ENCODE measurements at regions not wholly inside any gene's neighbourhood (a gene's known extent, or its start where the extent isn't known, plus 50 kb on each side); places are given as distances from the start of the nearest gene placed in this dataset.

DNA sequence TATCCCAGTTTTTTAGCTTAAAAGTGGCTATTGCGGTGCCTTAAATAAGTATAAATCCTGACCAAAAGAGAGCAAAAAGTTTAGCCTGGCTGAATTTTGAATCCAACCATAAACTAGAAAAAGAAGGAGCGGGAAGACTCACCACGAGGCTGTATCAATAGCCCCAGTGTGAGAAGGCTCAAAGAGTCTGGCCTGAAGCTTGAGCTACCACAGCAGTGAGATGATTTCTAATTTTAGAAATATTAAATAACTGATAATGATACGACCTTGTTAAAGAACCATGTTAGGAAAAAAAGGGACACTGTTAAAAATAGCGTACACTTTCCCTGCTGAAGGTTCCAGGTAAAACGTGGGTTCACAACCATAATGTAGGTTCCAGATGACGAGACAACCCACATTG, 134.1 kb upstream of the ZNF462 start:
- Histone ChIP-seq H3K4ac (ENCODE audit: low read depth in 1 of 2, low read length in 2 of 2) (no peak overlapping the region), H2BK5ac (ENCODE audit: low read depth, low read length, poor library complexity, severe bottlenecking) (no peak overlapping the region), H4K8ac (ENCODE audit: low read length) (no peak overlapping the region), H3K18ac (ENCODE audit: low read depth in 1 of 2, low read length in 2 of 2) (no peak overlapping the region), H4K91ac (ENCODE audit: low read length) (no peak overlapping the region), H2AK5ac (ENCODE audit: low read length, severe bottlenecking) (no peak overlapping the region), H3K27ac (ENCODE audit: low read length, poor library complexity, severe bottlenecking) (no peak overlapping the region), H2BK120ac (ENCODE audit: low read depth, low read length) (no peak overlapping the region), H3K4me3 (ENCODE audit: insufficient read depth in 1 of 2, low read depth in 1 of 2, low read length in 2 of 2) (no peak overlapping the region), H2BK15ac (ENCODE audit: low read depth, poor library complexity, severe bottlenecking) (no peak overlapping the region), H3K4me2 (ENCODE audit: low read length, poor library complexity, severe bottlenecking) (no peak overlapping the region), H2BK12ac (ENCODE audit: low read length in 2 of 2) (no peak overlapping the region), H3K36me3 (ENCODE audit: control insufficient read depth in 1 of 2, insufficient read depth in 2 of 2, low read depth in 1 of 2, low read length in 2 of 2) (no peaks in the 10 kb centered on the region), H3K9me3 (ENCODE audit: control insufficient read depth, low read length) (no peaks in the 10 kb centered on the region), H3K9ac (ENCODE audit: low read length) (no peak overlapping the region), H3K27me3 (ENCODE audit: control insufficient read depth in 1 of 2, insufficient read depth in 1 of 2, low read length in 2 of 2) (no peaks in the 10 kb centered on the region), H3K4me1 (ENCODE audit: control insufficient read depth, insufficient read depth, low read depth, low read length) (no peaks in the 10 kb centered on the region), H2AFZ (ENCODE audit: low read depth, low read length) (no peak overlapping the region), H3K14ac (ENCODE audit: low read length in 2 of 2) (no peak overlapping the region), H3K23ac (ENCODE audit: low read length in 2 of 2) (no peak overlapping the region), H3K79me1 (replicated peaks; ENCODE audit: low read length, poor library complexity, severe bottlenecking) (no peaks in the 10 kb centered on the region)
- WGBS: 92% methylated on average over 7 of the region's 7 CpGs
- DNase-seq: no peak

DNA sequence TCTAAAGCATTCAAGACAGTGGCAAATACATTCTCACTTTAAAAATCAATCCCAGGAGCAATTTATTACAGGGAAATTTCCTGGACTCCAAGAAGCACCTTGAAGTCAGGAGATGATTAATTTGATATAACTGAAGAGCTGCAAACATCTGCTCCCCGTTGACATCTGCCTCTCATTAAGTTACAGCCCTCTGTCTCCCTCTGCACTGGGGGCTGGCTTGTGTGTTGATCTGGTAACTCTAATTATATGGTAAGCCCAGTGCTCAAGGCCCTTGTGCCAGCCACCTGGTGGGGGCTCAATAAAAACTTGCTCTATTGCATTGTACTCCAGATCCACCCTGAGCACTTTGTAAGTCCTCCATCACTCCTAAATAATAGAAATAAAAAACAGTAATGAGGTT, 131.1 kb upstream of the ZNF462 start:
- Histone ChIP-seq H3K23ac (ENCODE audit: low read length in 2 of 2) (no peak overlapping the region), H2BK5ac (ENCODE audit: low read depth, low read length, poor library complexity, severe bottlenecking) (no peak overlapping the region), H4K8ac (ENCODE audit: low read length) (no peak overlapping the region), H3K18ac (ENCODE audit: low read depth in 1 of 2, low read length in 2 of 2) (no peak overlapping the region), H2AFZ (ENCODE audit: low read depth, low read length) (no peak overlapping the region), H3K4me1 (ENCODE audit: control insufficient read depth, insufficient read depth, low read depth, low read length) (no peaks in the 10 kb centered on the region), H2BK12ac (ENCODE audit: low read length in 2 of 2) (no peak overlapping the region), H2BK120ac (ENCODE audit: low read depth, low read length) (no peak overlapping the region), H4K91ac (ENCODE audit: low read length) (no peak overlapping the region), H3K27me3 (ENCODE audit: control insufficient read depth in 1 of 2, insufficient read depth in 1 of 2, low read length in 2 of 2) (no peaks in the 10 kb centered on the region), H2AK5ac (ENCODE audit: low read length, severe bottlenecking) (no peak overlapping the region), H3K9ac (ENCODE audit: low read length) (no peak overlapping the region), H3K4ac (ENCODE audit: low read depth in 1 of 2, low read length in 2 of 2) (no peak overlapping the region), H3K36me3 (ENCODE audit: control insufficient read depth in 1 of 2, insufficient read depth in 2 of 2, low read depth in 1 of 2, low read length in 2 of 2) (no peaks in the 10 kb centered on the region), H3K79me1 (replicated peaks; ENCODE audit: low read length, poor library complexity, severe bottlenecking) (no peaks in the 10 kb centered on the region), H3K4me3 (ENCODE audit: insufficient read depth in 1 of 2, low read depth in 1 of 2, low read length in 2 of 2) (no peak overlapping the region), H3K14ac (ENCODE audit: low read length in 2 of 2) (no peak overlapping the region), H3K9me3 (ENCODE audit: control insufficient read depth, low read length) (no peaks in the 10 kb centered on the region), H3K4me2 (ENCODE audit: low read length, poor library complexity, severe bottlenecking) (no peak overlapping the region), H2BK15ac (ENCODE audit: low read depth, poor library complexity, severe bottlenecking) (no peak overlapping the region), H3K27ac (ENCODE audit: low read length, poor library complexity, severe bottlenecking) (no peak overlapping the region)
- no CpG with 5 or more reads among the region's 1 CpG for WGBS
- no peak for DNase-seq

DNA sequence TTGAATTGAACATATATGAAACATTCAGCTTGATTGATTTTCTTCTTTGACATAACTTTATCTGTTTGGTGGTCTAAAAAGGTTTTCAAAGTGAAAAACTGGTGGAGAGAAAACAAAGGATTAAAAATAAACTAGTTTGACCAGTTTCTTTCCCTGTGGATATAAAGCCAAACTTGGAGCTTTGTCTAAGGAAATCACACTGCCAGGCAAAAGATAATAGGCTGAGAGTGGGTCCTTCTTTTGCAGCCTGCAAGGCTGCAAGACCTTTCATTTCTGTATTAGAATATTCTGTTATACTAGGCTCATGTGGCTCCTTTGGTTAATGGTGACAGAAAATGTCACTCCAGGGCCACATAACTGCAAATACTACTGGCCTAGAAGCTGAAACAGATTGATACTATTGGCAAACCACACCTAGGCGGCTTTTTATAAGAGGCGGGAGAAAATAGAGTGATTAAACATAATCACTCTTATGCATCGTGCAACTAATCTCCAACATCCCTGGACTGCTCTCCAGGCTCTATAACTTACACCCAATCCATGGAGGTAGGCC, 129.1 kb upstream of the ZNF462 start:
- H3K4me3 ChIP-seq (ENCODE audit: insufficient read depth in 1 of 2, low read depth in 1 of 2, low read length in 2 of 2): no peak overlapping the region
- H2BK5ac ChIP-seq (ENCODE audit: low read depth, low read length, poor library complexity, severe bottlenecking): no peak overlapping the region
- no peak overlapping the region for H4K91ac ChIP-seq (ENCODE audit: low read length)
- no peak overlapping the region for H3K9ac ChIP-seq (ENCODE audit: low read length)
- no peak overlapping the region for H2AK5ac ChIP-seq (ENCODE audit: low read length, severe bottlenecking)
- H3K23ac ChIP-seq (ENCODE audit: low read length in 2 of 2): no peak overlapping the region
- DNase-seq: no peak
- no peaks in the 10 kb centered on the region for H3K4me1 ChIP-seq (ENCODE audit: control insufficient read depth, insufficient read depth, low read depth, low read length)
- H2AFZ ChIP-seq (ENCODE audit: low read depth, low read length): no peak overlapping the region
- H3K79me1 ChIP-seq (replicated peaks; ENCODE audit: low read length, poor library complexity, severe bottlenecking): no peaks in the 10 kb centered on the region
- no peak overlapping the region for H3K4ac ChIP-seq (ENCODE audit: low read depth in 1 of 2, low read length in 2 of 2)
- no peaks in the 10 kb centered on the region for H3K9me3 ChIP-seq (ENCODE audit: control insufficient read depth, low read length)
- no peak overlapping the region for H2BK12ac ChIP-seq (ENCODE audit: low read length in 2 of 2)
- no peak overlapping the region for H3K4me2 ChIP-seq (ENCODE audit: low read length, poor library complexity, severe bottlenecking)
- WGBS: 96% methylated on average over 3 of the region's 3 CpGs
- H3K27ac ChIP-seq (ENCODE audit: low read length, poor library complexity, severe bottlenecking): no peak overlapping the region
- no peak overlapping the region for H3K18ac ChIP-seq (ENCODE audit: low read depth in 1 of 2, low read length in 2 of 2)
- H2BK120ac ChIP-seq (ENCODE audit: low read depth, low read length): no peak overlapping the region
- no peaks in the 10 kb centered on the region for H3K36me3 ChIP-seq (ENCODE audit: control insufficient read depth in 1 of 2, insufficient read depth in 2 of 2, low read depth in 1 of 2, low read length in 2 of 2)
- H2BK15ac ChIP-seq (ENCODE audit: low read depth, poor library complexity, severe bottlenecking): no peak overlapping the region
- no peak overlapping the region for H3K14ac ChIP-seq (ENCODE audit: low read length in 2 of 2)
- no peak overlapping the region for H4K8ac ChIP-seq (ENCODE audit: low read length)
- no peaks in the 10 kb centered on the region for H3K27me3 ChIP-seq (ENCODE audit: control insufficient read depth in 1 of 2, insufficient read depth in 1 of 2, low read length in 2 of 2)

DNA sequence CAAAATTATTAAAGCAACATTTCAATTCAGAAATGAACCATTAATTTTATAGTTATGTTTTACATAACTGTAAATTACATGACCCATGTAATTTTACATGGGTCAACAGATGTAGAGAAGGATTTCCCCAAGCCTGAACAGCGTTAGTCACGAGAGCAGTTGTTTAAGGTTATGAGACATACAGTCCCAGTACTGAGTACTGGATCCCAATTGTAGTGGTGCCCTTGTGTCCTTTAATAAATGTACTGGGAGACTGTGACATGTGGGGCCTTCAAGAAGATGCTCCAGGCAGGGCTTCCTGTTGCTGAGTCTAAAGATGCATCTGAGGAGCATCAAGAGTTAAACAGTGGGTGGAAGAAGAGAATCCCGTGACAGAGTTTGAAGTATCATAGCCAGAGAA, 125.5 kb upstream of the ZNF462 start:
- H2BK5ac ChIP-seq (ENCODE audit: low read depth, low read length, poor library complexity, severe bottlenecking): no peak overlapping the region
- H2AK5ac ChIP-seq (ENCODE audit: low read length, severe bottlenecking): no peak overlapping the region
- H3K9me3 ChIP-seq (ENCODE audit: control insufficient read depth, low read length): no peaks in the 10 kb centered on the region
- H2BK120ac ChIP-seq (ENCODE audit: low read depth, low read length): no peak overlapping the region
- H3K79me1 ChIP-seq (replicated peaks; ENCODE audit: low read length, poor library complexity, severe bottlenecking): no peaks in the 10 kb centered on the region
- no peak overlapping the region for H3K23ac ChIP-seq (ENCODE audit: low read length in 2 of 2)
- H3K9ac ChIP-seq (ENCODE audit: low read length): no peak overlapping the region
- H3K27me3 ChIP-seq (ENCODE audit: control insufficient read depth in 1 of 2, insufficient read depth in 1 of 2, low read length in 2 of 2): no peaks in the 10 kb centered on the region
- H3K18ac ChIP-seq (ENCODE audit: low read depth in 1 of 2, low read length in 2 of 2): no peak overlapping the region
- no peak overlapping the region for H3K27ac ChIP-seq (ENCODE audit: low read length, poor library complexity, severe bottlenecking)
- H3K4ac ChIP-seq (ENCODE audit: low read depth in 1 of 2, low read length in 2 of 2): no peak overlapping the region
- 95% methylated on average over 3 of the region's 3 CpGs for WGBS
- no peak overlapping the region for H2AFZ ChIP-seq (ENCODE audit: low read depth, low read length)
- DNase-seq: no peak
- H2BK12ac ChIP-seq (ENCODE audit: low read length in 2 of 2): no peak overlapping the region
- no peak overlapping the region for H4K91ac ChIP-seq (ENCODE audit: low read length)
- H3K36me3 ChIP-seq (ENCODE audit: control insufficient read depth in 1 of 2, insufficient read depth in 2 of 2, low read depth in 1 of 2, low read length in 2 of 2): no peaks in the 10 kb centered on the region
- H2BK15ac ChIP-seq (ENCODE audit: low read depth, poor library complexity, severe bottlenecking): no peak overlapping the region
- H3K4me2 ChIP-seq (ENCODE audit: low read length, poor library complexity, severe bottlenecking): no peak overlapping the region
- H3K4me1 ChIP-seq (ENCODE audit: control insufficient read depth, insufficient read depth, low read depth, low read length): no peaks in the 10 kb centered on the region
- H3K4me3 ChIP-seq (ENCODE audit: insufficient read depth in 1 of 2, low read depth in 1 of 2, low read length in 2 of 2): no peak overlapping the region
- no peak overlapping the region for H3K14ac ChIP-seq (ENCODE audit: low read length in 2 of 2)
- no peak overlapping the region for H4K8ac ChIP-seq (ENCODE audit: low read length)

Data from mesenchymal stem cell (in vitro differentiated cells and primary cell).